Neural crest cell (in vitro differentiated cells): ENCODE measurements at regions not wholly inside any gene's neighbourhood (a gene's known extent, or its start where the extent isn't known, plus 50 kb on each side); places are given as distances from the start of the nearest gene placed in this dataset.

ENCODE experiments used
- DNase-seq: peaks from one replicate; pipeline ENCODE4 v3.0.0; 2021; ENCODE audit warnings: low read depth, mixed read lengths, low spot score
- H3K27ac Mint-ChIP-seq: one replicate; pipeline ENCODE4 v1.8.0; 2021; ENCODE audit warnings: mild to moderate bottlenecking, mixed read lengths; ENCODE audit not compliant: unreplicated experiment
- H3K27me3 Mint-ChIP-seq: 2 replicates; pipeline ENCODE4 v1.8.0; 2021; ENCODE audit warnings: low read depth, mild to moderate bottlenecking, mixed read lengths
- H3K36me3 Mint-ChIP-seq: 2 replicates; pipeline ENCODE4 v1.8.0; 2021; ENCODE audit warnings: low read depth, mild to moderate bottlenecking, mixed read lengths
- H3K4me1 Mint-ChIP-seq: 2 replicates; pipeline ENCODE4 v1.8.0; 2021; ENCODE audit warnings: mixed read lengths
- H3K4me3 Mint-ChIP-seq: one replicate; pipeline ENCODE4 v1.8.0; 2021; ENCODE audit warnings: mild to moderate bottlenecking, mixed read lengths
- H3K9me3 Mint-ChIP-seq: 2 replicates; pipeline ENCODE4 v1.8.0; 2021; ENCODE audit warnings: mixed read lengths
- TF ChIP-seq, protein P1 (sequence below): fragments of 200-600 bp; sonication (generic); conservative IDR thresholded peaks from 2 replicates; pipeline ENCODE4 v1.5.0; 2021; ENCODE audit warnings: antibody characterized with exemption, mild to moderate bottlenecking

- no peaks in the 10 kb centered on the region for H3K36me3 Mint-ChIP-seq
- no peak for DNase-seq
- no peaks in the 10 kb centered on the region for H3K9me3 Mint-ChIP-seq
- H3K27ac Mint-ChIP-seq, result no peak overlapping the region
- no peaks in the 10 kb centered on the region for H3K27me3 Mint-ChIP-seq
- no peaks in the 10 kb centered on the region for H3K4me1 Mint-ChIP-seq
- H3K4me3 Mint-ChIP-seq, result no peak overlapping the region
- TF ChIP-seq, protein P1, sequence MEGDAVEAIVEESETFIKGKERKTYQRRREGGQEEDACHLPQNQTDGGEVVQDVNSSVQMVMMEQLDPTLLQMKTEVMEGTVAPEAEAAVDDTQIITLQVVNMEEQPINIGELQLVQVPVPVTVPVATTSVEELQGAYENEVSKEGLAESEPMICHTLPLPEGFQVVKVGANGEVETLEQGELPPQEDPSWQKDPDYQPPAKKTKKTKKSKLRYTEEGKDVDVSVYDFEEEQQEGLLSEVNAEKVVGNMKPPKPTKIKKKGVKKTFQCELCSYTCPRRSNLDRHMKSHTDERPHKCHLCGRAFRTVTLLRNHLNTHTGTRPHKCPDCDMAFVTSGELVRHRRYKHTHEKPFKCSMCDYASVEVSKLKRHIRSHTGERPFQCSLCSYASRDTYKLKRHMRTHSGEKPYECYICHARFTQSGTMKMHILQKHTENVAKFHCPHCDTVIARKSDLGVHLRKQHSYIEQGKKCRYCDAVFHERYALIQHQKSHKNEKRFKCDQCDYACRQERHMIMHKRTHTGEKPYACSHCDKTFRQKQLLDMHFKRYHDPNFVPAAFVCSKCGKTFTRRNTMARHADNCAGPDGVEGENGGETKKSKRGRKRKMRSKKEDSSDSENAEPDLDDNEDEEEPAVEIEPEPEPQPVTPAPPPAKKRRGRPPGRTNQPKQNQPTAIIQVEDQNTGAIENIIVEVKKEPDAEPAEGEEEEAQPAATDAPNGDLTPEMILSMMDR, result no peak
These were observed 137.1 kb upstream of the TACR1 start for GRCh38 chr2:75336451-75336850.

DNA sequence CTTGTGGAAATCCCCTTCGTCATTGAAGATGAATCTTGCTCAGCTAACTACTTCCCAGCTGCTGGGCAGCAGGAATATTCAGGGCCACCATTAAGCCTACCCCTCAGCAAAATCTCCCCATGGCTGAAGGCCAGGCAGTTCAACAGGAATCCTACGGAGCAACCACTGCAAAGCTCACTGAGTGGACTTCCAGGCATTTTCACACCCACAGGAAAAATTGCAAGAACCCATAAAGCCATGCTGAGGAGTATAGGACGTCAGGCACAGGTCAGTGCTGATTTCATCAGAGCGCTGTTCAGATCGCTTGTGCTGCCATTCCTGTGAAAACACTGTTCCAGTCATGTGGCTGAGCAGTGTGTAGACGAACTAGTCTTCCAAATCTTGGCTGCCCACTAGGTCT lies 134.8 kb upstream of the TACR1 start:
- H3K9me3 Mint-ChIP-seq, result peaks cover under 1% of the 10 kb centered on the region
- no peaks in the 10 kb centered on the region for H3K4me1 Mint-ChIP-seq
- no peak for DNase-seq
- H3K36me3 Mint-ChIP-seq, result no peaks in the 10 kb centered on the region
- H3K27ac Mint-ChIP-seq, result no peak overlapping the region
- no peak overlapping the region for H3K4me3 Mint-ChIP-seq
- no peaks in the 10 kb centered on the region for H3K27me3 Mint-ChIP-seq
- TF ChIP-seq, protein P1, result no peak

DNA sequence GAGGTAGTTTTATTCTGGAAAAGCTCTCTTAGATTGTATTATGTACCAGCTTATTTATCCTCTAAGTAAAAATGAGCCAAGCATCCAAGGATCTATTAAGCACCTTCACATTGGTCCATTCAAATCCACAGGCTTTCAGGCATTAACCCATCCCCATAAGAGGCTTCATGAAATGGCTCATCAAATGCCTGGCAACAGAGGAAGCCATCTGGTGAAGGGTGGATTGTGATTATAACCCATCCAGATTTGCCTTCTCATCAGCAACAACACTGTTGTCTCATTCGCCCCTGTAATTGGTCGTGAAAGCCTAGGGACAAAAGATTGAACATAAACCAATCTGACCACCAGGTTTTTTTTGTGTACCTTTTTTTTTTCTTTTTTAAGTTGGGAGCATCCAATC lies 134.3 kb upstream of the TACR1 start:
- no peak overlapping the region for H3K27ac Mint-ChIP-seq
- peaks cover 2% of the 10 kb centered on the region for H3K9me3 Mint-ChIP-seq
- H3K4me3 Mint-ChIP-seq, result no peak overlapping the region
- no peaks in the 10 kb centered on the region for H3K4me1 Mint-ChIP-seq
- no peaks in the 10 kb centered on the region for H3K27me3 Mint-ChIP-seq
- TF ChIP-seq, protein P1, result no peak
- no peak for DNase-seq
- no peaks in the 10 kb centered on the region for H3K36me3 Mint-ChIP-seq

GRCh38 chr2:75328156-75328555 lies 128.8 kb upstream of the TACR1 start:
- Mint-ChIP-seq H3K4me3 (no peak overlapping the region), H3K4me1 (peaks cover 9% of the 10 kb centered on the region), H3K9me3 (peaks cover 5% of the 10 kb centered on the region), H3K36me3 (no peaks in the 10 kb centered on the region), H3K27me3 (no peaks in the 10 kb centered on the region), H3K27ac (no peak overlapping the region)
- no peak for DNase-seq
- TF ChIP-seq, protein P1, result no peak

- no peaks in the 10 kb centered on the region for H3K27me3 Mint-ChIP-seq
- H3K9me3 Mint-ChIP-seq, result peaks cover 5% of the 10 kb centered on the region
- H3K4me3 Mint-ChIP-seq, result no peak overlapping the region
- no peaks in the 10 kb centered on the region for H3K36me3 Mint-ChIP-seq
- TF ChIP-seq, protein P1, result no peak
- H3K27ac Mint-ChIP-seq, result no peak overlapping the region
- DNase-seq, result no peak
- H3K4me1 Mint-ChIP-seq, result peaks cover 9% of the 10 kb centered on the region
These were observed 128.0 kb upstream of the TACR1 start for GRCh38 chr2:75327334-75327733.

GRCh38 chr2:75326645-75327044 lies 127.3 kb upstream of the TACR1 start:
- Mint-ChIP-seq H3K36me3 (no peaks in the 10 kb centered on the region), H3K4me1 (peaks cover 15% of the 10 kb centered on the region), H3K4me3 (no peak overlapping the region), H3K27me3 (no peaks in the 10 kb centered on the region), H3K27ac (no peak overlapping the region), H3K9me3 (peaks cover 5% of the 10 kb centered on the region)
- DNase-seq, result no peak
- TF ChIP-seq, protein P1, result no peak
